Common myeloid progenitor, CD34-positive (primary cell): ENCODE measurements at regions not wholly inside any gene's neighbourhood (a gene's known extent, or its start where the extent isn't known, plus 50 kb on each side); places are given as distances from the start of the nearest gene placed in this dataset.

Experiments used
- CTCF ChIA-PET: fragments of 350-600 bp; sonication (Branson Sonifier 250); formaldehyde crosslinking; loops from one replicate; lab custom pipeline; 2021; ENCODE audit warnings: antibody characterized with exemption; lab: Charles Lee
- POLR2A ChIA-PET: fragments of 350-600 bp; sonication (Branson Sonifier 250); formaldehyde crosslinking; loops from one replicate; lab custom pipeline; 2021; ENCODE audit warnings: antibody characterized with exemption; lab: Charles Lee
- DNase-seq, 3 donors: peaks; one replicate each; pipeline versions ENCODE4 v3.0.0 to v3.0.0-alpha.2; 2013
- H3K27ac ChIP-seq, 2 experiments: 1 replicate in 1 of 2; 2 replicates in 1 of 2; pipeline ENCODE4 v1.7.0; 2013; ENCODE audit warnings: inconsistent platforms in 2 of 2, low read length in 2 of 2, mild to moderate bottlenecking in 2 of 2, low read depth in 1 of 2, moderate library complexity in 1 of 2; ENCODE audit not compliant: severe bottlenecking in 2 of 2, insufficient read depth in 1 of 2, poor library complexity in 1 of 2
- H3K27me3 ChIP-seq, 5 experiments: replicated peaks in 2 of 5; 1 replicate in 3 of 5; 2 replicates in 2 of 5; pipeline versions ENCODE4 v1.6.1 to v1.7.0; 2013; ENCODE audit warnings: low read length in 4 of 5, mild to moderate bottlenecking in 2 of 5, moderate library complexity in 2 of 5, inconsistent platforms in 1 of 5; ENCODE audit not compliant: insufficient read depth in 5 of 5, control insufficient read depth in 4 of 5
- H3K36me3 ChIP-seq, 4 experiments: 1 replicate in 2 of 4; 2 replicates in 2 of 4; pipeline versions ENCODE4 v1.6.1 to v1.7.0; 2013; ENCODE audit warnings: low read length in 3 of 4, control low read depth in 1 of 4, mild to moderate bottlenecking in 1 of 4; ENCODE audit not compliant: control insufficient read depth in 4 of 4, insufficient read depth in 4 of 4
- H3K4me1 ChIP-seq, 4 experiments: 1 replicate in 3 of 4; 2 replicates in 1 of 4; pipeline versions ENCODE4 v1.6.1 to v1.7.1; 2013; ENCODE audit warnings: low read length in 3 of 4, mild to moderate bottlenecking in 3 of 4, control low read depth in 1 of 4, inconsistent platforms in 1 of 4, moderate library complexity in 1 of 4; ENCODE audit not compliant: control insufficient read depth in 4 of 4, insufficient read depth in 4 of 4; ENCODE audit errors: control extremely low read depth in 1 of 4
- H3K4me3 ChIP-seq, 7 experiments: 1 replicate in 4 of 7; 2 replicates in 3 of 7; pipeline versions ENCODE4 v1.5.1 to v1.7.0; 2013; ENCODE audit warnings: mild to moderate bottlenecking in 7 of 7, low read length in 6 of 7, moderate library complexity in 6 of 7, inconsistent platforms in 2 of 7, low read depth in 2 of 7, control low read depth in 1 of 7; ENCODE audit not compliant: insufficient read depth in 4 of 7, control insufficient read depth in 1 of 7; ENCODE audit errors: extremely low read depth in 1 of 7
- H3K9me3 ChIP-seq, 5 experiments: 1 replicate in 4 of 5; 2 replicates in 1 of 5; pipeline versions ENCODE4 v1.6.1 to v1.7.1; 2013; ENCODE audit warnings: low read length in 4 of 5, mild to moderate bottlenecking in 2 of 5, inconsistent platforms in 1 of 5, low read depth in 1 of 5, moderate library complexity in 1 of 5; ENCODE audit not compliant: control insufficient read depth in 4 of 5, insufficient read depth in 2 of 5; ENCODE audit errors: control extremely low read depth in 1 of 5
- WGBS: methylation state at CpG from one replicate; pipeline ENCODE4 v1.1.5; 2013; ENCODE audit not compliant: insufficient coverage; 5-methylcytosine and 5-hydroxymethylcytosine counted together

DNA sequence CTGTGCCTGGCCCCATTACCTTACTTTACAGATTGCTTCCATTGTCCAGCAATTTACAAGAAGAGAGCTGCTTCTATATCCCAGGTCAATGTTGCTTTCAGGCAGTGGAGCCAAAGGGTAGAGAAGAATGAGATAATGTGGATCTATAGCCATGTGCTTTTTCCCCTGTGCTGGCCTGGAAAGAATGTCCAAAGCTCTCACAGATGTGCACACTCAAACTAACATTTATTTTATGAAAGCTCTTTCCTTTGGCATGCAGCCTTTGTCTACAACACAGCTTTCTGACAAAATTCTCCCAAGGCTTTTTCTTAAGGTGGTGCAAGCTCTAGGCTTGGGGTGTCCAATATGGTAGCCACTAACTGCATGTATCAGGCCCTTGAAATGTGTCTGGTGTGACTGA lies 217.3 kb downstream of the LRRC70 start:
- Histone ChIP-seq H3K27ac (no peak overlapping the region), H3K9me3 (peaks cover 0 to 19% (median 6%) of the 10 kb centered on the region in 5 experiments), H3K4me1 (no peaks in the 10 kb centered on the region), H3K4me3 (no peak overlapping the region), H3K36me3 (no peaks in the 10 kb centered on the region), H3K27me3 (no peaks in the 10 kb centered on the region)
- POLR2A ChIA-PET: no interaction called here
- no peak for DNase-seq
- CTCF ChIA-PET: no interaction called here

DNA sequence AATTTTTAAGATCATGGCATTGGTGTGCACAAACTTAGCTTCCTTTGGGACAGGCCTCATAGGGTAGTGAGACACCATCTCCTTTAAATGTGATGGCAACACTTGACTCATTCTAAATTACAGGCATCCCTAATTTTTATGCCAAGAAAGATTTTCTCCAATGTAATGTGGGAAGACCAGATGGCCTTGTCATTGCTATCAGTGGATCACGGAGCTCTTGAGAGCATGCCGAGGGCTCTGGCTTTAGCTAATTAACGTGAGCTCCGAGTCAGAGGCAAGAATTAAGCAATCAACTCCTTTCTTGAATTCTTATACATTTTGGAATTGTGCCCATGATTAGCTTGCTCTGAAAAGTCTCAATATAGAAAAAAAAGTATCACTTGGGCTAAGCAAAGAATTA lies 215.8 kb downstream of the LRRC70 start:
- CTCF ChIA-PET: no interaction called here
- no peaks in the 10 kb centered on the region for H3K4me1 ChIP-seq
- no peak overlapping the region for H3K27ac ChIP-seq
- no peaks in the 10 kb centered on the region for H3K36me3 ChIP-seq
- no peaks in the 10 kb centered on the region for H3K27me3 ChIP-seq
- POLR2A ChIA-PET: no interaction called here
- DNase-seq: no peak
- H3K9me3 ChIP-seq: peaks cover 0 to 19% (median 6%) of the 10 kb centered on the region in 5 experiments
- H3K4me3 ChIP-seq: no peak overlapping the region
- 100% methylated on average over 2 of the region's 4 CpGs for WGBS

DNA sequence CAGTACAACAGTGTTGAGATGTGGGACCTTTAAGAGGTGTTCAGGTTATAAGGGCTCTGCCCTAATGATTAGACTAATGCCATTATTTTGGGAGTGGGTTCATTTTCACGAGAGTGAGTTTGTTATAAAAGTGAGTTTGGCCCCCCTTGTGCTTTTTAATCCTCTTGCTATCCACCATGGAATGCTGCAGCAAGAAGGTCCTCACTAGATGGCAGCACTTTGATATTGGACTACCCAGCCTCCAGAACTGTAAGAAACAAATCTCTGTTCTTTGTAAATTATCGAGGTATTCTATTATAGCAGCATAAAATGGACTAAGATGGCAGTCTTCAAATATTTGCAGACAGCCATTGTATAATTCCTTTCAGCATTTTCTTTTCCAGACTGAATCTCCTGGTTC lies 212.4 kb downstream of the LRRC70 start:
- Histone ChIP-seq H3K4me1 (no peaks in the 10 kb centered on the region), H3K9me3 (peaks cover 0 to 5% (median 0%) of the 10 kb centered on the region in 5 experiments), H3K27ac (no peak overlapping the region), H3K4me3 (no peak overlapping the region), H3K27me3 (no peaks in the 10 kb centered on the region), H3K36me3 (no peaks in the 10 kb centered on the region)
- ChIA-PET CTCF (no interaction called here), POLR2A (no interaction called here)
- no peak for DNase-seq
- no CpG with 5 or more reads among the region's 2 CpGs for WGBS

DNA sequence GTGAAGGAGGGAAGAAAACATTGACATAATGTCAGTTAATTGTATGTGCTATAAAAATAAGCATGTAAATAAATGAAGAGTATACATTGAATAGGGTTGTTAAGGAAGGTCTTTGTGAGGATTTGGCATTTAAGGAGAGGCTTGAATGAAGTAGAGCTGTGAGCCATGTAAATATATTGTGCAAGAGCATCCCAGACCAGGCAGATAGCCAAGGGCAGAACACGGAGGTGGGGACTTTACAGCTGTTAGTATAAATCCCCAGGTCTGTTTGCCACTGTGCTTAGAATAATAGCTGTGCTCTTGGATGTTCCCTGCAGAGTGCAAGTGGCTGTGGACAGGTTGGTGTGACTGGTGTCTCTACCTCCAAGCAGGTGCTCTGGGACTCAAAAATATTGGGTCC lies 211.7 kb downstream of the LRRC70 start:
- H3K27ac ChIP-seq: no peak overlapping the region
- POLR2A ChIA-PET: no interaction called here
- H3K36me3 ChIP-seq: no peaks in the 10 kb centered on the region
- no peaks in the 10 kb centered on the region for H3K27me3 ChIP-seq
- whole genome bisulfite sequencing: 78% methylated on average over 1 of the region's 1 CpG
- no peak overlapping the region for H3K4me3 ChIP-seq
- H3K4me1 ChIP-seq: no peaks in the 10 kb centered on the region
- CTCF ChIA-PET: no interaction called here
- H3K9me3 ChIP-seq: no peaks in the 10 kb centered on the region
- DNase-seq: no peak

DNA sequence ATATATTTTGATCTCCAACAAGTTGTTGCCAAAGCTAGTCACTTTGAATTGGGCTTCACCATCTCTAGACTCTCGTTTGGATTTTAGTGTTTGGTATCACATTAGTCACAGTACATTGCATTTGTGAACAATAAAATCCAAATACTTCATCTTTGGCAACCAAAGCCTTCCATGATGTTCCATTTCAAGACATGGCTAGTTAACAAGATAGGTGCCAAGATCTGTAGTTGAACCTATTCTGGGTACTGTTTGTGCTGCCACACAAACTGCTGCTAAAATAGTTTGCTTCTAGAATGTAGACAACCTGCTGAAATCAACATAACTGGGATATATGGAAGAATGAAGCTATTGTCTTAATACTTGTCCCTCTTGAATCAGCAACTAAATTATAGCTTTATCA lies 207.5 kb downstream of the LRRC70 start:
- no peak for DNase-seq
- no peak overlapping the region for H3K4me3 ChIP-seq
- ChIA-PET CTCF (no interaction called here), POLR2A (no interaction called here)
- no CpG with 5 or more reads among the region's 1 CpG for WGBS
- H3K27ac ChIP-seq: no peak overlapping the region
- peaks cover 0 to 4% (median 1%) of the 10 kb centered on the region in 4 experiments for H3K4me1 ChIP-seq
- no peaks in the 10 kb centered on the region for H3K27me3 ChIP-seq
- no peaks in the 10 kb centered on the region for H3K36me3 ChIP-seq
- no peaks in the 10 kb centered on the region for H3K9me3 ChIP-seq

DNA sequence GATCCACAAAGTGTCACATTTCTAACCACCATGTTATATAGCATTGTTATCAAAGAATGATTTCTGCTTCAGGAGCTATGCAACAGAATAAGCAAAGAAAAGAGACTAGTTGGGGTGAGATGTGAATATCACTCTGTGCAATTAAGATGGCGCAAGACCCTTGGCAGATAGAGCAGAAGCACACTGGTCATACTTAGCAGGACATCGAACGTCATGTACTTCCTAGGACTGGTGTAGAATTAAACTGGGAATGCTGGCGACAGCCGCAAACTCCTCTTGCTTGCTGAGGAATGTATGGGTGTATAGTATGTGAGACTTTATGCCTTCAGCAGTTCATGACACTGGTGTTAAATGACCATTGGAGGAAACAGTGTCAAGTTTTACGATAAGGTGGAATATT lies 207.0 kb downstream of the LRRC70 start:
- CTCF ChIA-PET: no interaction called here
- 97% methylated on average over 5 of the region's 6 CpGs for WGBS
- Histone ChIP-seq H3K36me3 (no peaks in the 10 kb centered on the region), H3K27me3 (no peaks in the 10 kb centered on the region), H3K9me3 (no peaks in the 10 kb centered on the region), H3K27ac (no peak overlapping the region), H3K4me1 (peaks cover 0 to 4% (median 1%) of the 10 kb centered on the region in 4 experiments), H3K4me3 (no peak overlapping the region)
- POLR2A ChIA-PET: no interaction called here
- no peak for DNase-seq

DNA sequence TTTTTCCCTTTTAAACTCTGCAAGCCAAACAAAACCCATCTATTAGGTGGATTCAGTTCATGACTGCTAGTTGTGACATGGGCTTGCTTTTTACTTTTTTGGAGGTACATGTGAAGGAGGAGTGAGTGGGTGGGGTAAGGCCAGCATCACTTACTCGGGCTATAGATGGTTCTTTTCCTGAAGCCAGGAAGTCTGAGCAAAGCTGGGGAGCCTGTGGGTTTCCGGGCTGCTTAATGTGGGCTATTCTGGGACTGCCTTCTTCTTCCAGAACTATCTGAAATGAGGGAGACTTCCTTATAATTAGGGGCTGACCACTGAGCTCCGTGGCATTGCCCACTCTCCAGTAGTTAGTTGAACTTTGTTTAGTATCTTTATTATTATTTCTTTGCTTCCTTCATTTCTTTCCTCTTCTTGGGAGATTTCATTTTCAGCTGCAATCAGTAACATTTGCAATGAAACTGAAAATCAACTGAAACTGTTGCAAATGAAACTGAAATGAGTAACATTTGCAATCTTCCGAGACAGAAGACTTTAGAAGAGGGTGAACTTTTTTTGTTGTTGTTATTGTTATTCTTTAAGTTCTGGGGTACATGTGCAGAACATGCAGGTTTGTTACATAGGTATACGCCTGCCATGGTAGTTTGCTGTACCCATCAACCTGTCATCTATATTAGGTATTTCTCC lies 204.9 kb downstream of the LRRC70 start:
- ChIA-PET CTCF (no interaction called here), POLR2A (no interaction called here)
- 58% methylated on average over 2 of the region's 5 CpGs for WGBS
- Histone ChIP-seq H3K9me3 (no peaks in the 10 kb centered on the region), H3K36me3 (no peaks in the 10 kb centered on the region), H3K4me1 (peaks cover 0 to 7% (median 3%) of the 10 kb centered on the region in 4 experiments), H3K27ac (no peak overlapping the region), H3K27me3 (no peaks in the 10 kb centered on the region), H3K4me3 (no peak overlapping the region)
- DNase-seq: no peak
